ENCODE measurements at regions not wholly inside any gene's neighbourhood (a gene's known extent, or its start where the extent isn't known, plus 50 kb on each side); places are given as distances from the start of the nearest gene placed in this dataset.
"Not testable (repeated sequence)": the region's sequence is repeated elsewhere in the genome, so short reads cannot be mapped to it uniquely, and the experiment has no call there.

DNA sequence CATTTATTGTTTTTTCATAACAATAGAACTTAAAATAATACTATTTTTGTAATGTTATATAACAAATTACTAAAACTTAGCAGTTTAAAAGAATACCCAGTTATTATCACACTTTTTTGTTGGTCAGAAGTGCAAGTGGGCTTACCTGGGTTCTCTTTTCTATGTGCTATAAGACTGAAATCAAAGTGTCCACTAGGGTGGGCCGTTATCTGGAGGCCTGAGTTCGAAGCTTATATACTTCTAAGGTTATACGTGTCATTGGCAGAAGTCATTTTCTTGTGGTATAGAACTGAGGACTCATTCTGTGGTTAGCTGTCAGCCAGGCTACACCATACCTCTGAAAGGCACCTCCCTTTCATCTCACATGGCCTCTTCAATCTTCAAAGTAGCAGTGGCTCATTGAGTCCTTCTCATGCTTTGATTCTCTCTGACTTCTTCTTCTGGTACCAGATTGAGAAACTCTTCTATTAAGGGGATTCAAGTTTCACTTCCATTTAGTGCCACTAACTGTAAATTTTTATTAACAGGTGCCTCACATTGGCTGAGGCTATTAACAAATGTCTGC lies 414.3 kb downstream of the AMY1C start:
- DNase-seq (ENCODE audit: low spot score): no peak

DNA sequence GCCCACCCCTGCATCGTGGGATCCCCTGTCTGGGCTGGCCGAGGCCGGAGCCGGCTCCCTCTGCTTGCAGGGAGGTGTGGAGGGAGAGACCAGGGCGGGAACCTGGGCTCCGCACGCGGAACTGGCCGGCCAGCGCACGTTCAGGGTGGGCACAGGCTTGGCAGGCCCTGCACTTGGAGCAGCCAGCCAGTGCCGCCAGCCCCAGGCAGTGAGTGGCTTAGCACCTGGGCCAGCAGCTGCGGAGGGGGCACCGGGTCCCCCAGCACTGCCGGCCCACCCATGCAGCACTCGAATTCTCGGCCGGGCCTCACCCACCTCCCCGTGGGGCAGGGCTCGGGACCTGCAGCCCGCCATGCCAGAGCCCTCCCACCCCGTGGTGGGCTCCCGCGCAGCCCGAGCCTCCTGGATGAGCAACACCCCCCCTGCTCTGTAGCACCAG lies 422.6 kb downstream of the AMY1C start:
- no peak for DNase-seq (ENCODE audit: low spot score)

DNA sequence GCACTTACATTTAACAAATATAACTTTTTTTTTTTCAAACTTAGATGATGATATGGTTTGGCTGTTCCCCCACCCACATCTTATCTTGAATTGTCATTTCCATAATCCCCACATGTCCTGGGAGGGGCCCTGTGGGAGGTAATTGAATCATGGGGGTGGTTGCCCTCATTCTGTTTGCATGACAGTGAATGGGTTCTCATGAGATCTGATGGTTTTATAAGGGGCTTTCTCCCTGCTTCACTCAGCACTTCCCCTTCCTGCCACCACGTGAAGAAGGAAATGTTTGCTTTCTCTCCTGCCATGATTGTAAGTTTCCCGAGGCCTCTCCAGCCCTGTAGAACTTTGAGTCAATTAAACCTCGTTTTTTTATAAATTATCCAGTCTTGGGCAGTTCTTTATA lies 432.6 kb downstream of the AMY1C start:
- DNase-seq (ENCODE audit: low spot score): no peak

DNA sequence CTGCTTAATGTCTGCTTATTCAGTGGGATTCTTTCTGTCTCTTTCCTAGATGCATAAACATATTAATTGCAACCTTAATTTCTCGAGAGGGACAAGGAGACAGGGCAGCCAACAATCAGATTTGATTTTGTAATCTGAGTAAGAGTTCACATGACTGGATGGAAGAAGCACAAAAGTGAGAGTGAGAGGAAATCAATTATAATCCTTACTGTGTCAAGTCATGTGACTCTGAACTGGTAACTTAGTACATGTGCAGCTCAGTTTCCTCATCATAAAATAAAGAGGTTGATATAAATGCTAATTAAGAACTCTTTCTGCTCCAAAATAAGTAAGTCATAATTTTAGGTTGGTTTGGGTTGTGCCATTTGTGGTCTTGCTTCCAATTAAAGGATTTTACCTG lies 439.5 kb downstream of the AMY1C start:
- DNase-seq (ENCODE audit: low spot score): no peak

DNA sequence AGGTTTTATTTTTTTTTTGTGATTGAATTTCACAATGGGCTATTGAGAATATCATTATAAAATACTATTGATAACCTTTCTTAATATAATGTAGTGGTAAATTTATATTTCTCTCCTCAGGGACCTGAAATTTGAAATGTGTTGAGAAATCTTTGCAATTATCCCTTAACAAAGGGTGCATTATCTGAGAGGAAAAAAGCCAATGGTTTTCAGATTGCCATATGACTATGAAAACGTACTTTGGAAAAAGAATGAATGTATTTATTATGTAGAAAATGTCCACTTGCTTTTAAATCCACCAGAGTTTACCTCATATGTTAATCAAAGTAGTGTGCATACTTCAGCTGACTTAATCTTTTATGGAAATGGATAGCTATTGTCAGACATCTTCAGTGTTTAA lies 441.1 kb downstream of the AMY1C start:
- no peak for DNase-seq (ENCODE audit: low spot score)

DNA sequence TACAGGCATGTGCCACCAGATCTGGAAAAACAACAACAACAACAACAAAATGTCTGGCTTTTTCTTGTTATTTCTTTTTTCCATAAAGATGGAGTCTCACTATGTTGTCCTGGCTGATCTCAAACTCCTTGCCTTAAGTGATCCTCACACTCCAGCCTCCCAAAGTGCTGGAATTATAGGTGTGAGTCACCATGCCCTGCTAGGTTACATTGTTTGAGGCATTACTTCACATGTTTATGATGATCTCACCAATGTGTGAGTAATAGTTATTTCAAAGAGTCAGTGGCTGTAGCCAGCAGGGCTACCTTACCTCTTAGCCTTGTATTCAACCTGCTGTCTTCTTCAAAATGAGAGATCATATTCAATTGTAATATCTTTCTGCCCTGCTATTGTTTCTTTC lies 445.7 kb downstream of the AMY1C start:
- no peak for DNase-seq (ENCODE audit: low spot score)

DNA sequence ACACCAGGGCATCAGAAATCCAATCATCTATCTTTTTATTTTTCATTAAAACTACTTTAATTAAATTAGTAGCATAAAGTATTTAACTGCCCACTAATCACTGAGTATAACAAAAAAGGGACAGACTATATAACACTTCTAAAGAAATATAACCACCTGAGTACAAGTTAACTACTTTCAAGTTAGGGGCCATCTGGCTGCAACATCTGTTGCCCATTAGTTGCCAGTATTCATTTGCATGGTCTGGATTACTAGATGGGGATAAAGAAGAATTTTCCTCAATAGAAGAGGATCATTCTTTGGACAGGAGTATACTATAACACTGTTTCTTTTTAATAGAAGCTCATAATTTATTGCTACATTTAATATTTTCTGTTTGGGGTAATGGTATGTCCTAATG lies 446.4 kb downstream of the AMY1C start:
- DNase-seq (ENCODE audit: low spot score): no peak

DNA sequence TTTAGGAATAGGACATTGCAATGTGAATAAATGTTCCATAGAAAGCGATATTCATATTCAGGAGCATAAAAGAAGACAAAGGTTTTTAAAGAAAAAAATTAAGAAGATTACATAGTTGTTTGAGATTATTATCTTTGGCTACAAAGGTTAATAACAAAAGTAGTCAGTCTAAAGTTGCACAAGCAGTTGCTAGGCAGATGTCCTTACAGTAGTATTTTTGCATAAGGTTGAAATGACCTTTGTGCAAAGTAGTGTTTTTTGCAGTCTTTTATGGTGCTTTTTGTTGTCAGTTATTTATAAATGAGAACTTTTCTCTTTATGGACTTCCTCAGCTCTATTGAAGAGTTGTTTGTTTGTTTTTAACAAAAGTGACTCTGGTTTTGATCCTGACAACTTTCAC lies 447.8 kb downstream of the AMY1C start:
- DNase-seq (ENCODE audit: low spot score): no peak

DNA sequence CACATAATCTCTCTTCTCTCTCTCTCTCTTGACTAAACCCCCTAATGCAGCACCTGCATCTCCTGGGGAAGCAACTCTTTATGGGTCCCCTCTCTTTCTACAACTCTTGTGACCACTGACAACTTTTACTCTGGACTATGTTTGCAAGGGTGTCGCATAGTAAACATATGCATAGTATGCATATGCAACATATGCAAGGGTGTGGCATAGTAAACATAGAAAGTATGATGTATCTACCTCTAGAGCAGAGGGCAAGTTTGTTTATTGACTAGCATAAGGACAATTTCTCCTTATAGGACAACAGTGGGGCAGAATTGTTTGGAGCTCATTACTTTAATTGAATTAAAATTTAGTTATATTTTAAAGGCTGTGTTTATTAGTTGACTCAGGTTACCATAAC lies 462.5 kb downstream of the AMY1C start:
- DNase-seq (ENCODE audit: low spot score): no peak

DNA sequence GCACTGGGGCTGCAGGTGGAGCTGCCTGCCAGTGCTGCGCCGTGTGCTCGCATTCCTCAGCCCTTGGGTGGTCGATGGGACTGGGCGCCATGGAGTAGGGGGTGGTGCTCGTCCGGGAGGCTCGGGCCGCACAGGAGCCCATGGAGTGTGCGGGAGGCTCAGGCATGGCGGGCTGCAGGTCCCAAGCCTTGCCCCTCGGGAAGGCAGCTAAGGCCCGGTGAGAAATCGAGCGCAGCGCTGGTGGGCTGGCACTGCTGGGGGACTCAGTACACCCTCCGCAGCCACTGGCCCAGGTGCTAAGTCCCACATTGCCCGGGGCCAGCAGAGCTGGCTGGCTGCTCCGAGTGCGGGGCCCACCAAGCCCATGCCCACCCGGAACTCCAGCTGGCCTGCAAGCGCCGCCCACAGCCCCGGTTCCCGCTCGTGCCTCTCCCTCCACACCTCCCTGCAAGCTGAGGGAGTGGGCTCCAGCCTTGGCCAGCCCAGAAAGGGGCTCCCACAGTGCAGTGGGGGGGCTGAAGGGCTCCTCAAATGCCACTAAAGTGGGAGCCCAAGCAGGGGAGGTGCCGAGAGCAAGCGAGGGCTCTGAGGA lies 467.8 kb downstream of the AMY1C start:
- not testable (repeated sequence) for DNase-seq (ENCODE audit: low spot score)

DNA sequence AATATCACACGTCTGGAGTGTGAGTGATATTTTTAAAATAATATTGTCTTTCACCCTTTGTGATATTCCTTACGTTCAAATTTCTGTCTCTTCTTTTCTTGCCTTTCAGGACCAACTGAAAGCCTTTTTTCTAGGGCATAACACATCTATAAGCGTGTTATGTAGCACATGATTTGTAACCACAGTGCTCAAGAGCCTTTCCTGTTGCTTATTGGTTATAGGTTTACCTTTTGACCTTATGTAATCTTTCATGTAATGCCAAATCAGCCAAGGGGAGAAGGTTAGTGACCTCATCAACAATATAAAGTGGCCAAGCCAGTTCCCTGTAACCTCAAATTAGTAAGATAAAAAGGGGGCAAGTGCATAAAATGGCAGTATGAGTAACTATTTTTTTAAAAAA lies 480.2 kb downstream of the AMY1C start:
- DNase-seq (ENCODE audit: low spot score): no peak

DNA sequence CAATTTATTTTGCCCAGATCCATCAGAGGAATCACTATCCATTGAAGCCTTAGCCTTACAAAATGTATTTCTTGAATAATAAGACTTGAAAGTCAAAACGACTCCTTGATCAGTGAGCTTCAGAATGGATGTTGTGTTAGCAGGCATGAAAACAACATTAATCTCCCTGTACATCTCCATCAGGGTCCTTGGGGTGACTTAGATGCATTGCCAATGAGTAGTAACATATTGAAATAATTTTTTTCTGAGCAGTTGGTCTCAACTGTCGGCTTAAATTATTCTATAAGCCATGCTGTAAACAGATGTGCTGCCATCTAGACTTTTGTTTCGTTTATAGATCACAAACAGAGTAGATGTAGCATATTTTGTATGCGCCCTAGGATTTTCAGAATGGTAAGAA lies 482.0 kb downstream of the AMY1C start:
- DNase-seq (ENCODE audit: low spot score): no peak

DNA sequence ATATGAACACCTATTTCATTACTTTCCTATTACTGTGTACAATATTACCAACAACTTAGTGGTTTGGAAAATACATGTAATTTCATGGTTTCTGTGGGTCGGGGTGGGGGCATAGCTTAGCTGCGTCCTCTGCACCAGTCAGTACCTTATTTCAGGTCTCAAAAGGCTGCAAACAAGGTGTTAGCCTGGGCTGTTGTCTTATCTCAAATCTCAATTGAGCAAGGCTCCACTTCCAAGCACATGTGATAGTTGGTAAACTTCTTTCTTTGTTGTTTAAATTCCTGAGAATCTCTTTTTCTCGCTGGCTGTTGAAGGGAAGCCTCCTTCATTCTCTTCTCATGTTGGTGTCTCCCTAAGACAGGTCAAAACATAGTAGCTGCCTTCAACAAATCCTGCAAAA lies 485.4 kb downstream of the AMY1C start:
- no peak for DNase-seq (ENCODE audit: low spot score)

DNA sequence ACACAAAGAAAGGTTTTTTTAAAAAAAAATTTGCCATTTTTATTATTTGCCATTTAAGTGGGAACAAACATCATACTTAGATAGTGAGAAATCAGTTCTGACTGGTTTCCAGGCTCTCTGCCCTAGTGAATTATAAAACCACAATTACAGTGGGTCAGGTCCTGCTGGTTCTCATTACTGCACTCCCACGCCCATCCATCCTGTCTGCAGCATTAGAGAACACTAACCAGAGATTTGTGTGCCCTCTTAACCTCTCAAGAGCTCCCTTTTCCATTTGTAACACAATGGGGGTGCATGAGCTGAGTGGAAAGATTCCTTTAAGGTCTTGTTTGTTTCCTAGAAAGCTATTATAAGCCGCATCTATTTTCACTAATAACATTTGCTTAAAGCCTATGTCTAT lies 489.3 kb downstream of the AMY1C start:
- no peak for DNase-seq (ENCODE audit: low spot score)

DNA sequence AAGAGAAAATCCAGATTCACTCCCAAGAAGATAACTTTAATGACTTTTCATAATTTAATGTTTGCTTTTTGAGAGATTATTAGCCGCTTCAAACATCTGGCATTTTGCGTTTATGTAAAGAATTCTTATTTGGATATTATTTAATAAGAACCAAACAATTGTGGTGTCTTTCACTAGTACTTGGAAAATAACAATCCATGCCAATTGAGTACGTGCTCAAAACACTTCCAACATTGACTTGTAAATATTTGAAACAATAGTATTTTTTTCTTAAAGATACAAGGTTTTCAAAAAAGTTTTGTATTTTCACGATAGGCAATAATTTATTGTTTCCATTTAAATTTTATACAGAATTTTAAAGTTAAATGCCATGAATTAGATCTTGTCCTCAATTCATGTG lies 498.7 kb downstream of the AMY1C start:
- DNase-seq (ENCODE audit: low spot score): no peak

DNA sequence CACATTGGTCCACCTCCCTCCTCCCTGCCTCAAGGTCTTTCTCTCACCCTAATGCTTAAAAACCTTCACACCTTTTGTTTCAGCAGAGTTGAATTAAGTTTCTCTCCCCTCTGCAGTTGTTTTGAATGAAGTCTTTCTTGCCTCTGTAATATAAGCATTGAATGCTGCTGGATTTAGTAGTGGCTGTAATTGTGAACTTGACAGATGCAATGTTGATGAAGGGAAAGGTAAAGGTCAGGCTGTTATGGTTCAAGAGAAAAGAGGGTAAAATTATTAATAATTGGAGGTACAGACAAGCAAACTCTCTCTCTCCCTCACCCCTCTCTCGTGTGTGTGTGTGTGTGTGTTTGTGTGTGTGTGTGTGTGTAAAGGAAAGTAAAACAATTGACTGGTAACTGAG lies 509.8 kb downstream of the AMY1C start:
- DNase-seq (ENCODE audit: low spot score): no peak

DNA sequence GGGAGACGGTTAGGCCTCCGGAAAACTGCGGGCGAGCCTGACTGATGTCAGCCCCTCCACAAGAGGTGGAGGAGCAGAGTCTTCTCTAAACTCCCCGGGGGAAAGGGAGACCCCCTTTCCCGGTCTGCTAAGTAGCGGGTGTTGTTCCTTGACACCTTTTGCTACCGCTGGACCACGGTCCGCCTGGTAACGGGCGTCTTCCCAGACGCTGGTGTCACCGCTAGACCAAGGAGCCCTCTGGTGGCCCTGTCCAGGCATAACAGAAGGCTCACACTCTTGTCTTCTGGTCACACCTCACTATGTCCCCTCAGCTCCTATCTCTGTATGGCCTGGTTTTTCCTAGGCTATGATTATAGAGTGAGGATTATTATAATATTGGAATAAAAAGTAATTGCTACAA lies 513.4 kb downstream of the AMY1C start:
- DNase-seq (ENCODE audit: low spot score): not testable (repeated sequence)

DNA sequence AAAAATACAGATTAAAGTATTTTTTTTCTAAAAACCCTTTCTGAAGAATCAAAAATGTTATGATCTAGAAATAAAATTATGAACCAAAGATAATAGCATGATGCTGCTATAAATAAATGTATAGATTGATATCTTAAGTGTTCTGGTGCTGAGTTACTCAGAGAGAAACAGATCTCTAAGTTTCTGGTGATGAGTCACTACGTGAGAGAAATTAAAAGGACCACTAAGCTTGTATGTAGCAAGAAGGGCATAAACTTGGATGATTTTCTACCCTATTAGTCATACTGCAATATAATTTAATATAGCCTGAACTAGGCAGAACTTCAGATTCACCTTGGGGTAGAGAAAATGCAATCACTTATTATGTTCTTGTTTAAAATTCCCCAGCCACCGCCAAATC lies 514.8 kb downstream of the AMY1C start:
- no peak for DNase-seq (ENCODE audit: low spot score)

DNA sequence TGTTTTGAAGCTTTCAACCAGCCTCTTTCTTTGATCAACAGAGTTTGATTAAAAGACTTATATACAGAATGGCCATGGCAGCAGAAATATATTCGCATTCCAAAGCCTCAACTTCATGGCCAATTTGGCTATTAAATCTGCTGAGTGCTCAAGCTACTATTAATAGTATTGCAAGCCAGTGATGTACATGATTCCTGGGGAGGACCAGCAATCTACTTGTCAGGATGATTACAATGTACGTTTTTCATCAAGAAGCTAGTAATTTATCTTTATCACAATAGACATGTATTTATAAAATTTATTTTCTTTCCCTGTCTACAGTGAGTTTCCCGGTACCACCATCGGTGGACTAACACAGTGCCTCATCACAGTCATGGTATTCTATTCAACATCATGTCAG lies 515.5 kb downstream of the AMY1C start:
- DNase-seq (ENCODE audit: low spot score): no peak

DNA sequence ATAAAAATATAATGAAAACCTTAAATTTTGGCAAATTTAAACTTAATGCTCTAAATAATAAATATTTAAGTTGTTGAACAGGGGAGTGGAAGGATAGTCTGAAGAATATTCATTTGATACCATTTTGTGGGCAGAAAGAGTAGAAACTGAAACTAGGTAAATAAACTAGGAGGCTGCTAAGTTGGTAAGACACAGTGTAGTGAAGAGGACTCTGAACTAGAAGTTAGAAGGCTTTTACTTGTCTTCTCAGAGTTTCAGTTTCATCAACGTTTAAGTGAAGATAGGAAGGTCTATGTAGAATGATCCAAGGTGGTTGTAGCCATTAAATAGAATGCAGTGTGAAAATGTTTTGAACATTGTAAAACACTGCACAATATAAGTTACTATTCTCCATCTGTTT lies 516.9 kb downstream of the AMY1C start:
- no peak for DNase-seq (ENCODE audit: low spot score)

DNA sequence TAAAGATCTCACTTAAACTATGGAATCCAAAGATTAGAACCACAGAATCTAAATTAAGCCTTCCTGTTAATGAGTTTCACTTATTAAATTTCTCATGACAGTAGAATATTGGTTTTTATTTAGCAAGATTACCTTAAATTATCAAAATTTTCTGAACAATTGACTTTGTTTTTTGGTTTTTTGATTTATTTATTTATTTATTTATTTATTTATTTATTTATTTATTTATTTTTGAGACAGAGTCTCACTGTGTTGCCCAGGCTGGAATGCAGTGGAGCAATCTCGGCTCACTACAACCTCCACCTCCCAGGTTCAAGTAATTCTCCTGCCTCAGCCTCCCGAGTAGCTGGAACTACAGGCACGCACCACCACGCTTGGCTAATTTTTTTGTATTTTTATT lies 538.6 kb downstream of the AMY1C start:
- not testable (repeated sequence) for DNase-seq (ENCODE audit: low spot score)

DNA sequence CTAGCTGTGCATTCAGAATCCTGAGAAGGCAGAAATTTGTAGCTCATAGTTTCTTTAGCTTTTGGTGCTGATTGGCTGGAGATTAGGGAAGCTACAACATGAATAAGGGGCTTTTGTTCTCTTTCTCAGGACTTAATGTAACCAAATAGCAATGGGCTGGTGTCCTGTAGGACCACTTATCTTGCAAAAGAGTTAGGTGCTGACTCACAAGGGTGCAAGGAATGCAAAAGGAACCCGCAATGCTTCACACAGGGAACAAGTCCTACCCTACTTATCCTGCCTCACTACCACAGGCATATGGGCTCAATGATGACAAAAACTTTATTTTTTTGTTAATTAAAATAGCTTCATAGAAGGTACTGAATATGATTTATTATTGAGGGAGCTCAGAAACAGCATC lies 541.5 kb downstream of the AMY1C start:
- DNase-seq (ENCODE audit: low spot score): no peak

DNA sequence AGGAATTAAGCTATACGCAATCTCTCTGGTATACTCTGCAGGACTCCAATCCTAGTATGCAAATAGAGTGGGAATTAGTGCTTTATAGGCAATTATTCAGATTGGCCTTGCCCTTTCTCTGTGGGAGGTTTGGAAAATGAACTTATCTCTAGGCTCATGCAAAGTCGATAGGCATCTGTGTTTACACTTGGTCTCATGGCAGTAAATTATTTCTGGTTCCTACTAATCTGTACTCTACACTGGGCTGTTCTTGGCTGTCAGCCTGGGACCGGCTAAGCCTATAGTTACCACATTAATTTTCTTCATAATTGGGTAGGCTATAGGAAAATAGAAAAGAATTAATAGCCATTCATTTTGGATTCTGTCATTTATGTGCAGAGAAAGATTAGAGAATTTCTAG lies 544.6 kb downstream of the AMY1C start:
- DNase-seq (ENCODE audit: low spot score): no peak

DNA sequence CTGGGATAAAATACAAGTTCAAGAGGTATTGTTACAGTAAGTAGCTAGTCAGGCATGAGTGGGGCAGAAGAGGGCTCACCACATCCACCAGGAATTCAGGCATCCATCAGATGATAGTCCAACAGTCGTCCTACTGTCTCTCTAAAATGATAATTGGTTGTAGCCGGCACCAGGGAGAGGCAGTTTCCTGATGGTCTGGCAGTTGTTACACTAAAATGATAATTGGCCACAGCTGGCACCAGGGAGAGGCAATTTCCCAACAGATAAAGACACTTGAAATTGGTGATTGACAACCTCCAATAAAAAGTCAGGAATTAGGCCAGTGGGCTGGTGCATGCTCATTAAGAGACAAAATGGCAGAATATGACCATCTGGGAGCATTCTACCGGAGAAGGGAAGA lies 545.8 kb downstream of the AMY1C start:
- no peak for DNase-seq (ENCODE audit: low spot score)
